Loucy (cell line): ENCODE measurements at regions not wholly inside any gene's neighbourhood (a gene's known extent, or its start where the extent isn't known, plus 50 kb on each side); places are given as distances from the start of the nearest gene placed in this dataset.

Source experiments
- H2AFZ ChIP-seq: fragments of 200-600 bp; sonication (generic); 2 replicates; pipeline ENCODE4 v1.6.0; 2016; ENCODE audit warnings: antibody characterized with exemption, mild to moderate bottlenecking, low read length, moderate library complexity
- H3F3A ChIP-seq: fragments of 200-600 bp; 2 replicates; pipeline ENCODE4 v1.6.0; 2016; ENCODE audit warnings: antibody characterized with exemption, low read depth, mild to moderate bottlenecking
- H3K27me3 ChIP-seq: fragments of 200-600 bp; sonication (generic); 2 replicates; pipeline ENCODE4 v1.6.1; 2014; ENCODE audit warnings: low read length, mild to moderate bottlenecking; ENCODE audit not compliant: insufficient read depth, poor library complexity, severe bottlenecking
- H3K36me3 ChIP-seq: fragments of 200-600 bp; sonication (generic); 2 replicates; pipeline ENCODE4 v1.6.1; 2016; ENCODE audit warnings: low read length; ENCODE audit not compliant: insufficient read depth
- H3K4me1 ChIP-seq: fragments of 200-600 bp; sonication (generic); 2 replicates; pipeline ENCODE4 v1.5.1; 2014; ENCODE audit warnings: low read length, mild to moderate bottlenecking; ENCODE audit not compliant: insufficient read depth, poor library complexity, severe bottlenecking
- H3K4me2 ChIP-seq: fragments of 200-600 bp; sonication (generic); 2 replicates; pipeline ENCODE4 v1.6.0; 2014; ENCODE audit warnings: antibody characterized with exemption, low read length, low read depth, mild to moderate bottlenecking; ENCODE audit not compliant: poor library complexity, severe bottlenecking
- H3K4me3 ChIP-seq: fragments of 200-600 bp; sonication (generic); 2 replicates; pipeline ENCODE4 v1.5.1; 2014; ENCODE audit warnings: low read length, mild to moderate bottlenecking, mixed read lengths; ENCODE audit not compliant: poor library complexity, severe bottlenecking
- H3K79me2 ChIP-seq: fragments of 200-600 bp; sonication (generic); 2 replicates; pipeline ENCODE4 v1.6.1; 2014; ENCODE audit warnings: low read length; ENCODE audit not compliant: insufficient read depth
- H3K9ac ChIP-seq: fragments of 200-600 bp; sonication (generic); 2 replicates; pipeline ENCODE4 v1.6.0; 2014; ENCODE audit warnings: mild to moderate bottlenecking, low read depth, low read length, moderate library complexity; ENCODE audit not compliant: poor library complexity, severe bottlenecking
- H3K9me2 ChIP-seq: fragments of 200-600 bp; sonication (generic); replicated peaks from 2 replicates; pipeline ENCODE4 v1.6.1; 2016; ENCODE audit warnings: low read depth, low read length, mixed read lengths
- H3K9me3 ChIP-seq: fragments of 200-600 bp; sonication (generic); 2 replicates; pipeline ENCODE4 v1.6.1; 2014; ENCODE audit warnings: mild to moderate bottlenecking, antibody characterized with exemption, low read length, low read depth; ENCODE audit not compliant: insufficient read depth
- H4K20me1 ChIP-seq: fragments of 200-600 bp; sonication (generic); 2 replicates; pipeline ENCODE4 v1.6.0; 2014; ENCODE audit warnings: antibody characterized with exemption, low read length, mild to moderate bottlenecking; ENCODE audit not compliant: insufficient read depth, poor library complexity, severe bottlenecking
- EZH2phosphoT487 ChIP-seq: fragments of 200-600 bp; IDR thresholded peaks from 2 replicates; pipeline ENCODE4 v1.6.1; 2018; ENCODE audit warnings: antibody characterized with exemption, mild to moderate bottlenecking, moderate library complexity, borderline replicate concordance
- TF ChIP-seq, protein P1 (sequence below): fragments of 200-600 bp; sonication (generic); conservative IDR thresholded peaks from 2 replicates; pipeline ENCODE4 v1.5.1; 2014; ENCODE audit warnings: mild to moderate bottlenecking, antibody characterized with exemption, low read length

DNA sequence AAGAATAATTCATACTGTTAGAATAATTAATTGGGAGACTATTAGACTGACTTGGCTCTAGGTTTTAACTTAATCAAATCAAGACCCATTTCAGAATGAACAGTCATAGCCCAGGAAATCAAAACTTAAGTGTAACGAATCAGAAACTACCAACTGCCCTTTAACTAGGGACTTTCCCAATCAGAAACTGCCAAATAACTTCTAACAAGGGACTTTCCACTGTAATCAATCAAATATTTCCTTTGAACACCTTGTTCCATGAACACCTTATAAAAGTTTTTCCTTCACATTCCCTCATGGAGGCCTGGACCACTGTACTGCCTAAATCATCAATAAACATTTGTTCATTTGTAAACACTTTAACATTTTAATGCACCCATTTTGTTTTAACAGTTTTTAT is 1054.7 kb upstream of the TMPRSS15 start:
- H3K27me3 ChIP-seq, result no peaks in the 10 kb centered on the region
- no peaks in the 10 kb centered on the region for H3K79me2 ChIP-seq
- H3K9ac ChIP-seq, result no peak overlapping the region
- H3K4me3 ChIP-seq, result no peak overlapping the region
- H2AFZ ChIP-seq, result no peak overlapping the region
- no peaks in the 10 kb centered on the region for H3F3A ChIP-seq
- no peak overlapping the region for H3K4me2 ChIP-seq
- H3K4me1 ChIP-seq, result no peaks in the 10 kb centered on the region
- TF ChIP-seq, protein P1, sequence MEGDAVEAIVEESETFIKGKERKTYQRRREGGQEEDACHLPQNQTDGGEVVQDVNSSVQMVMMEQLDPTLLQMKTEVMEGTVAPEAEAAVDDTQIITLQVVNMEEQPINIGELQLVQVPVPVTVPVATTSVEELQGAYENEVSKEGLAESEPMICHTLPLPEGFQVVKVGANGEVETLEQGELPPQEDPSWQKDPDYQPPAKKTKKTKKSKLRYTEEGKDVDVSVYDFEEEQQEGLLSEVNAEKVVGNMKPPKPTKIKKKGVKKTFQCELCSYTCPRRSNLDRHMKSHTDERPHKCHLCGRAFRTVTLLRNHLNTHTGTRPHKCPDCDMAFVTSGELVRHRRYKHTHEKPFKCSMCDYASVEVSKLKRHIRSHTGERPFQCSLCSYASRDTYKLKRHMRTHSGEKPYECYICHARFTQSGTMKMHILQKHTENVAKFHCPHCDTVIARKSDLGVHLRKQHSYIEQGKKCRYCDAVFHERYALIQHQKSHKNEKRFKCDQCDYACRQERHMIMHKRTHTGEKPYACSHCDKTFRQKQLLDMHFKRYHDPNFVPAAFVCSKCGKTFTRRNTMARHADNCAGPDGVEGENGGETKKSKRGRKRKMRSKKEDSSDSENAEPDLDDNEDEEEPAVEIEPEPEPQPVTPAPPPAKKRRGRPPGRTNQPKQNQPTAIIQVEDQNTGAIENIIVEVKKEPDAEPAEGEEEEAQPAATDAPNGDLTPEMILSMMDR, result no peak
- TF ChIP-seq EZH2phosphoT487, result no peak
- no peaks in the 10 kb centered on the region for H4K20me1 ChIP-seq
- no peaks in the 10 kb centered on the region for H3K9me3 ChIP-seq
- H3K9me2 ChIP-seq, result no peaks in the 10 kb centered on the region
- no peaks in the 10 kb centered on the region for H3K36me3 ChIP-seq

DNA sequence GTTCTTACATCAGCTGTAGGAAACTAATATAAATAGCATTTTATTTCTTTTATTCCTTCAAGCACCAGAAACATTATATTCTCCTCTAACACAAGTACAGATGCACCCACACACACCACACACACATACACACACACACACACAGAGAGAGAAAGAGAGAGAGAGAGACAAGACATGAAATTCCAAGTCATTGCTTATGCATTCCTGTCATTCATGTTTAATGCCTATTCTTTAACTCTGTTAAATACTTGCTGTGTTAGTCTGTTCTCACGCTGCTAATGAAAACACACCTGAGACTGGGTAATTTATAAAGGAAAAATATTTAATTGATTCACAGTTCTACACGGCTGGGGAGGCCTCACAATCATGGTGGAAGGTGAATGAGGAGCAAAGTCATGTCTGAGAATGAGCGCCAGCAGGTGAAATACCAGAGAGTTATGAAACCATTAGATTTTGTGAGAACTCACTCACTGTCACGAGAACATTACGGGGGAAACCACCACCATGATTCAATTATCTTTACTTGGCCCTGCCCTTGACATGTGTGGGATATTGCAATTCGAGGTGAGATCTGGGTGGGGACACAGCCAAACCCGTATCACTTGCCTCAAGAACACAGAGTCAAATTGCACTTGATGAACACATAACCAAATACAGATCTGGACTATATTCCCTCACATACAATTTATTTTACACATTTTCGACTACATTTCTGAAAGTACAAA is 1058.1 kb upstream of the TMPRSS15 start:
- Histone ChIP-seq H3K9me3 (no peaks in the 10 kb centered on the region), H3K9ac (no peak overlapping the region), H3K4me2 (no peak overlapping the region), H3K4me3 (no peak overlapping the region), H3K36me3 (no peaks in the 10 kb centered on the region), H3K9me2 (no peaks in the 10 kb centered on the region), H3F3A (no peaks in the 10 kb centered on the region), H4K20me1 (no peaks in the 10 kb centered on the region), H3K27me3 (no peaks in the 10 kb centered on the region), H3K4me1 (no peaks in the 10 kb centered on the region), H3K79me2 (no peaks in the 10 kb centered on the region), H2AFZ (no peak overlapping the region)
- TF ChIP-seq, protein P1, result no peak
- no peak for TF ChIP-seq EZH2phosphoT487

DNA sequence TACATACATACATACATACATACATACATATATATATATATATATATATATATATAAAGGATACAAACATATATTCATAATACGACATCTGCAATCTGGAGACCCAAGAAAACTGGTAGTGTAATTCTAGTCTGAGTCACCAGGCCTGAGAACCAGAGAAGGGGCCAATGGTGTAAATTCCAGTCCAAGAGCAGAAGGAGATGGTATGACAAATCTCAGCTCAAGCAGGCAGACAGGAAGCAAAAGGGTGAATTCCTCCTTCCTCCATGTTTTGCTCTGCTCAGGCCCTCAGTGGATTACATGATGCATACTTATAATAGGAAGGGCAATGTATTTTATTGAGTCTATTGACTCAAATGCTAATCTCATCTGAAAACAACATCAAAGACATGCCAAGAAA is 1060.4 kb upstream of the TMPRSS15 start:
- Histone ChIP-seq H3K4me3 (no peak overlapping the region), H3K4me2 (no peak overlapping the region), H3K36me3 (no peaks in the 10 kb centered on the region), H2AFZ (no peak overlapping the region), H3K9ac (no peak overlapping the region), H3K4me1 (no peaks in the 10 kb centered on the region), H3F3A (no peaks in the 10 kb centered on the region), H3K79me2 (no peaks in the 10 kb centered on the region), H3K9me3 (no peaks in the 10 kb centered on the region), H4K20me1 (no peaks in the 10 kb centered on the region), H3K27me3 (no peaks in the 10 kb centered on the region), H3K9me2 (no peaks in the 10 kb centered on the region)
- TF ChIP-seq, protein P1, result no peak
- TF ChIP-seq EZH2phosphoT487, result no peak
